C4-2B (cell line): ENCODE measurements at regions not wholly inside any gene's neighbourhood (a gene's known extent, or its start where the extent isn't known, plus 50 kb on each side); places are given as distances from the start of the nearest gene placed in this dataset.

ENCODE experiments used
- H3K27ac ChIP-seq: fragments of 450-650 bp; 2 replicates; pipeline ENCODE4 v1.5.1; 2017
- CTCF ChIP-seq: fragments of 450-650 bp; conservative IDR thresholded peaks from 2 replicates; pipeline ENCODE4 v1.5.1; 2017; ENCODE audit warnings: mild to moderate bottlenecking
- ZFX ChIP-seq: fragments of 450-650 bp; IDR thresholded peaks from 2 replicates; pipeline ENCODE4 v1.6.1; 2017

GRCh38 chr1:226491093-226491850 lies 57.3 kb upstream of the STUM start:
- TF ChIP-seq ZFX (no peak), CTCF (no peak)
- no peak overlapping the region for H3K27ac ChIP-seq

- no peak overlapping the region for H3K27ac ChIP-seq
- no peak for TF ChIP-seq ZFX
- TF ChIP-seq CTCF, result no peak
Measured at GRCh38 chr1:226492426-226493137, 56.0 kb upstream of the STUM start.

GRCh38 chr1:226494092-226494609 lies 54.4 kb upstream of the STUM start:
- no peak overlapping the region for H3K27ac ChIP-seq
- no peak for TF ChIP-seq ZFX
- no peak for TF ChIP-seq CTCF

GRCh38 chr1:226495716-226496115 lies 52.8 kb upstream of the STUM start:
- no peak for TF ChIP-seq ZFX
- no peak for TF ChIP-seq CTCF
- H3K27ac ChIP-seq, result no peak overlapping the region

DNA sequence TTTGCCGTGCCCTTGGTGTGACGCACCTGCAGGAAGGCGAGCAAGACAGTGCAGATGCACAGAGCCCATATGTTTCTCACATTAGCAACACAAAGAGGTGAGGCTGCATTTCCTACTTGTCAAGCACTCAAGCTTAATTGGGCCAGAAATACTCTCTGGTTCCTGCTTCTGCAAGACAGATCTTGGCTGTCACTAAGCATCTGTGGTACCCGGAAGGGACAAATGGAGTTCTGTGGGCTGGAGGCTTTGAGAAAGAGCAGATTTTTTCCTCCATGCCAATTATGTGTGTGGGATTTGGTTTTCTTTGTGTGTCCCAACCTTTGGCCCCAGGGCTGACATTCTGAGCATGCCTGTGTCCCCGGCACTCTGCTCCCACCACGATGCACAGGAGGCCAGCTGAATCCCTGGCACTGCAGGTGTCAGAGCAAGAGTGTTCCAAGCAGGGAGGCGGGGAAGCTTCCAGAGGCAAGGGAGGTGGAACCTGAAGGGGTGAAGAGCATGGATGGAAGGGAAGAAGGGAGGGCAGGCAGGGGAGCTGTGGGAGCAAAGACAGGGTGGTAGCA lies 52.0 kb upstream of the STUM start:
- no peak overlapping the region for H3K27ac ChIP-seq
- TF ChIP-seq CTCF (no peak), ZFX (no peak)

DNA sequence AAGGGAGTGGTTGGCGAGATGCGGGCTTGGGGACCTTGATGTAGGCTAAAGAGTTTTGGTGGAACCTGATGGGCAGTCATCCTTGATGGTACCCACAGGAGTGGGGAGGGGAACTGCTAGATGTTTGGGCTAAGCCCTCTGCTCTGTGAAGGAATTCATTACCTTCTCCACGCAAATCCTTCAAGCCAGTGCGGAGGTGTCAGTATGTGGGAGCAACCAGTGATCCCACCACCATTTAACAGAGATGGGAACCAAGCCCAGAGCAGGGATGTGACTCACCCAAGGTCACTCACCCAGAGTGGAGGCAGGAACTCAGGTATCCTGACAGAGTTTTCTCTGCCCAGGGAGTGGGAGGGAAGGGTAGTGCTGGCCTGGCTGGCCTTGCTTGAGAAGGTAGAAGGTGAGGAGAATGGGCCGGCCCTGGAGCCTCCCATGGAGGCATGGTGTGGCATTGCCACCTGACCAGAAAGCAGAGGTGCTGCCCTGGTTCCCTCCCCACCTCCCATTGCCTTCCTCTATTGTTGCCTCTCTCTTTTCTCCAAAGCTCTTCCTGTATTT lies 51.2 kb upstream of the STUM start:
- TF ChIP-seq CTCF, result no peak
- TF ChIP-seq ZFX, result no peak
- H3K27ac ChIP-seq, result no peak overlapping the region
